Glutamatergic neuron (in vitro differentiated cells): ENCODE measurements at regions not wholly inside any gene's neighbourhood (a gene's known extent, or its start where the extent isn't known, plus 50 kb on each side); places are given as distances from the start of the nearest gene placed in this dataset.
"Not testable (repeated sequence)": the region's sequence is repeated elsewhere in the genome, so short reads cannot be mapped to it uniquely, and the experiment has no call there.

Experiments
- DNase-seq: peaks from one replicate; pipeline ENCODE4 v3.0.0; 2022
- H3K27ac Mint-ChIP-seq: one replicate; pipeline ENCODE4 v1.8.0; 2020; ENCODE audit warnings: mild to moderate bottlenecking, mixed read lengths, inconsistent platforms; ENCODE audit not compliant: unreplicated experiment
- H3K27me3 Mint-ChIP-seq: one replicate; pipeline ENCODE4 v1.8.0; 2020; ENCODE audit warnings: mild to moderate bottlenecking, moderate library complexity, mixed read lengths, inconsistent platforms; ENCODE audit not compliant: unreplicated experiment
- H3K36me3 Mint-ChIP-seq: one replicate; pipeline ENCODE4 v1.8.0; 2020; ENCODE audit warnings: mild to moderate bottlenecking, mixed read lengths, inconsistent platforms; ENCODE audit not compliant: unreplicated experiment
- H3K4me1 Mint-ChIP-seq: one replicate; pipeline ENCODE4 v1.8.0; 2020; ENCODE audit warnings: mild to moderate bottlenecking, low read depth, mixed read lengths, inconsistent platforms; ENCODE audit not compliant: unreplicated experiment
- H3K4me3 Mint-ChIP-seq: one replicate; pipeline ENCODE4 v1.8.0; 2020; ENCODE audit warnings: mild to moderate bottlenecking, mixed read lengths, inconsistent platforms; ENCODE audit not compliant: unreplicated experiment
- H3K9me3 Mint-ChIP-seq: one replicate; pipeline ENCODE4 v1.8.0; 2020; ENCODE audit warnings: mild to moderate bottlenecking, moderate library complexity, mixed read lengths, inconsistent platforms; ENCODE audit not compliant: unreplicated experiment
- TF ChIP-seq, protein P1 (sequence below): fragments of 200-600 bp; sonication (generic); IDR thresholded peaks from one replicate; pipeline ENCODE4 v1.5.0; 2021; ENCODE audit not compliant: partially characterized antibody, unreplicated experiment

DNA sequence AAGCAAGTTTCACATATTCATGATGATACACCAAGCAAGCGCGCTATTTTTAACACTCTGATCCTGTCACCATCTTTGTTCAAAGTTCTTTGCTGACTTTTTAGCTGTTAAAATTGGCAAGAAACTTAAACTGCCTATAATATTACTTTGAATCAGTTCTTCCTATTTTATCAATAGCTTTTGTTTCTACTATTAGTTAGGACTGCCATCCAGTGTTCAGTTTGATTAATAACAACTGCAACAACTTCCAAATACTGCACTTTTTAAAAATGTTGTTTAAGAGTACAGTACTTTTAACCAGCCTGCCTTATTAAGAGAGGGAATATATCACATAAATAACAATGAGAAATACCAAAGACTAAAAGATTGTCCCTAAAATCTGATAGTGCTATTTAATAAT, 614.3 kb downstream of the FAM133A start:
- Mint-ChIP-seq H3K4me1 (no peaks in the 10 kb centered on the region), H3K27ac (no peak overlapping the region), H3K27me3 (no peaks in the 10 kb centered on the region), H3K36me3 (no peaks in the 10 kb centered on the region), H3K9me3 (no peaks in the 10 kb centered on the region), H3K4me3 (no peak overlapping the region)
- TF ChIP-seq, protein P1, sequence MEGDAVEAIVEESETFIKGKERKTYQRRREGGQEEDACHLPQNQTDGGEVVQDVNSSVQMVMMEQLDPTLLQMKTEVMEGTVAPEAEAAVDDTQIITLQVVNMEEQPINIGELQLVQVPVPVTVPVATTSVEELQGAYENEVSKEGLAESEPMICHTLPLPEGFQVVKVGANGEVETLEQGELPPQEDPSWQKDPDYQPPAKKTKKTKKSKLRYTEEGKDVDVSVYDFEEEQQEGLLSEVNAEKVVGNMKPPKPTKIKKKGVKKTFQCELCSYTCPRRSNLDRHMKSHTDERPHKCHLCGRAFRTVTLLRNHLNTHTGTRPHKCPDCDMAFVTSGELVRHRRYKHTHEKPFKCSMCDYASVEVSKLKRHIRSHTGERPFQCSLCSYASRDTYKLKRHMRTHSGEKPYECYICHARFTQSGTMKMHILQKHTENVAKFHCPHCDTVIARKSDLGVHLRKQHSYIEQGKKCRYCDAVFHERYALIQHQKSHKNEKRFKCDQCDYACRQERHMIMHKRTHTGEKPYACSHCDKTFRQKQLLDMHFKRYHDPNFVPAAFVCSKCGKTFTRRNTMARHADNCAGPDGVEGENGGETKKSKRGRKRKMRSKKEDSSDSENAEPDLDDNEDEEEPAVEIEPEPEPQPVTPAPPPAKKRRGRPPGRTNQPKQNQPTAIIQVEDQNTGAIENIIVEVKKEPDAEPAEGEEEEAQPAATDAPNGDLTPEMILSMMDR, result no peak
- no peak for DNase-seq

DNA sequence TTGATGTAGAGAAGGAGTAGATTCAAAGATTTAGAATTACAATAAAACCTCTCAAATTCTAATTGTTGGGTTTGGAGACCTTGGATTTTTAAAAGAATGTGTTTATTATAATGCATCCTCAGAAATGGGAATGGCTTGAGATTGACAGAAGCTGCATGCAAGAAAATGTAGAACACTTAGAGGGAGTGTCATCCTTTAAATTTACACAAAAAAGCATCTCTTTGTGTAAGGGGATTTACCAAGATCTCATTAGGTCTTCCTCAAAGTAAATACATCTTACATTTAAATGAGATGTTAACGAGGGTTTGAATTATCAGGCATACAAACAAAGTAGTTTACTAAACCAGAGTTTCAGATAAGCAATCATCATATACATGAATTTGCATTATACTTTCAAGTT, 615.0 kb downstream of the FAM133A start:
- no peak overlapping the region for H3K27ac Mint-ChIP-seq
- DNase-seq, result no peak
- TF ChIP-seq, protein P1, result no peak
- H3K36me3 Mint-ChIP-seq, result no peaks in the 10 kb centered on the region
- no peaks in the 10 kb centered on the region for H3K27me3 Mint-ChIP-seq
- no peak overlapping the region for H3K4me3 Mint-ChIP-seq
- no peaks in the 10 kb centered on the region for H3K9me3 Mint-ChIP-seq
- H3K4me1 Mint-ChIP-seq, result no peaks in the 10 kb centered on the region

DNA sequence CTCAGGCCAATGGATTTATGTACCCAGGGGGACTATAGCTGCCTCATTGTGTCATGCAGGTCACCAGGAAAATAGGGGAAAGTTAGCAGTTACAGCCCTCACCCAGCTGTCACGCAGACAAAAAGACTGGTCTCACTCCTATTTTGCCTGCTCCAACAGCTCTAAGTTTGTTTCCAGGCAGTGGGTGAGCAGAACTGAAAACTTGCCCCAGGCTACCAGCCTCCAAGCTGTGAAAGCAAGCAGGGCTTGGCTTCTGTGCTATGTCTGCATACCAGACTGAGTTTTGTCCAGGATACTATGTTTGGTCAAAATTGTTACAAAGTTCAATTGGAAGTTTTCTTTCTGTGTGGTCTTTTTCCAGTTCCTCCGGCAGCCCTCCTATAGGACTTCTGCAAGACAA, 628.4 kb downstream of the FAM133A start:
- no peak for DNase-seq
- H3K9me3 Mint-ChIP-seq, result peaks cover 4% of the 10 kb centered on the region
- peaks cover 7% of the 10 kb centered on the region for H3K36me3 Mint-ChIP-seq
- TF ChIP-seq, protein P1, result no peak
- no peak overlapping the region for H3K27ac Mint-ChIP-seq
- H3K4me1 Mint-ChIP-seq, result no peaks in the 10 kb centered on the region
- H3K4me3 Mint-ChIP-seq, result no peak overlapping the region
- no peaks in the 10 kb centered on the region for H3K27me3 Mint-ChIP-seq

DNA sequence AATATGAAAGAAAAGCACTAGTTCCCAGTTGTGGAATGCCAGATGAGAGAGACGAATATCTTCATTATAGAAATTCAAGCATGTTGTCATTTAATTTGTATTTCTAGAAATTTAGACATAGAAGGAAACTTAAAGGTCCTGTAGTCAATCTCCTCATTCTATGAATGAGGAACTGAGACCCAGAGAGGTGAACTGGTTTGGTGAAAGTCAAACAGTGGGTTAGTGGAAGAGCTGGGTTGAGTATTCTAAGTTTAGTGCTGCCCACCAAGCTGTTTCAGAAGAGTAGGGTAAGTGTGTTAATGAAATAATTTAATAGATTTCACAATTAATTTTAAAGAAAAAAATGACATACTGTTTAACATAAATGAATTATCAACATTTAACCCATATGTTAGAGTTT, 655.2 kb downstream of the FAM133A start:
- no peak overlapping the region for H3K27ac Mint-ChIP-seq
- H3K36me3 Mint-ChIP-seq, result no peaks in the 10 kb centered on the region
- H3K27me3 Mint-ChIP-seq, result no peaks in the 10 kb centered on the region
- no peak overlapping the region for H3K4me3 Mint-ChIP-seq
- DNase-seq, result no peak
- TF ChIP-seq, protein P1, result no peak
- no peaks in the 10 kb centered on the region for H3K4me1 Mint-ChIP-seq
- H3K9me3 Mint-ChIP-seq, result no peaks in the 10 kb centered on the region

DNA sequence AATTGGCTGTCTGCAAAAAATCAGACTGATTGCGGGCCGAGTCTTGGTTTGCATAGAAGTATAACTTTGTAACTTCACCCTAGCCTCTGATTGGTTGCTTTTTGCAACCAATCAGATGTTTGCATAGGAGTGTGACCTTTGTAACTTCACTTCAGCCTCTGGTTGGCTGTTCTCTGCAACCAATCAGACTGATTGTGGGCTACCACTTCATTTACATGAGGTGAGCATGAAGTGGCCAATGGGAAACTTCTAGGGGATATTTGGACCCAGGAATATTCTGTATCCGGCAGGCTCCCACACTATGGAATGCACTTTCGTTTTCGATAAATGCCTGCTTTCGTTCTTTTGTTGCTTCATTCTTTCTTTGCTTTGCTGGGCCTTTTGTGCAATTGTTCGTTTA, 667.7 kb downstream of the FAM133A start:
- H3K27me3 Mint-ChIP-seq, H3K4me1 Mint-ChIP-seq, H3K27ac Mint-ChIP-seq, H3K4me3 Mint-ChIP-seq, H3K36me3 Mint-ChIP-seq, DNase-seq, H3K9me3 Mint-ChIP-seq: not testable (repeated sequence)

DNA sequence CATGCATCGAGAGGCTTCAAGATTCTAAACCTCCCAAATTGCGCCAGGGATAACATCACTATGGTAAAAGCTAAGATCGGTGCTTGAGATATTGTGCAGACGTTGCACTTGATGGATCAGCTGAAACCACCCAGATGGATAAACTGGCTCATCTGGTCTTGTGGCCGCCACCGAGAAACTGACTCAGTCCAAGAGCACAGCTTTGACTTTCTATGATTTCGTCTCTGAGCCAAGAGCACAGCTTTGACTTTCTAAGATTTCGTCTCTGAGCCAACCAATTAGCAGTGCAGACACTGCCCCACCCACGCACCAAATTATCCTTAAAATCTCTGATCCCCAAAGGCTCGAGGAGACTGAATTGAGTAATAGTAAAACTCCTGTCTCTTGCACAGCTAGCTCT, 687.2 kb downstream of the FAM133A start:
- TF ChIP-seq, protein P1, result no peak
- no peaks in the 10 kb centered on the region for H3K36me3 Mint-ChIP-seq
- H3K27ac Mint-ChIP-seq, result no peak overlapping the region
- H3K9me3 Mint-ChIP-seq, result peaks cover 2% of the 10 kb centered on the region
- H3K27me3 Mint-ChIP-seq, result no peaks in the 10 kb centered on the region
- H3K4me3 Mint-ChIP-seq, result no peak overlapping the region
- DNase-seq, result no peak
- no peaks in the 10 kb centered on the region for H3K4me1 Mint-ChIP-seq
